CD4-positive, alpha-beta T cell treated with Interleukin-12 subunit alpha and Interleukin-12 subunit beta, for 1 hour (primary cell): ENCODE measurements at regions not wholly inside any gene's neighbourhood (a gene's known extent, or its start where the extent isn't known, plus 50 kb on each side); places are given as distances from the start of the nearest gene placed in this dataset.
"Not testable (repeated sequence)": the region's sequence is repeated elsewhere in the genome, so short reads cannot be mapped to it uniquely, and the experiment has no call there.

Experiments
- DNase-seq: peaks from one replicate; pipeline ENCODE4 v3.0.0-alpha.2; 2020

GRCh38 chr18:11454040-11454439 lies 155.4 kb upstream of the SLC35G4 start:
- DNase-seq = no peak

GRCh38 chr18:11444169-11444568 lies 165.2 kb upstream of the SLC35G4 start:
- DNase-seq = not testable (repeated sequence)

GRCh38 chr18:11437046-11437445 lies 172.3 kb upstream of the SLC35G4 start:
- no peak for DNase-seq

- no peak for DNase-seq
Measured at GRCh38 chr18:11432360-11432811, 177.0 kb upstream of the SLC35G4 start.

GRCh38 chr18:11429876-11430275 lies 179.5 kb upstream of the SLC35G4 start:
- DNase-seq = no peak

- no peak for DNase-seq
Measured at GRCh38 chr18:11425211-11425610, 184.2 kb upstream of the SLC35G4 start.

GRCh38 chr18:11419338-11419737 lies 190.1 kb upstream of the SLC35G4 start:
- DNase-seq = no peak

- no peak for DNase-seq
Measured at GRCh38 chr18:11412811-11413210, 196.6 kb upstream of the SLC35G4 start.

GRCh38 chr18:11411048-11411447 lies 198.3 kb upstream of the SLC35G4 start:
- DNase-seq = no peak

- no peak for DNase-seq
Measured at GRCh38 chr18:11408555-11409065, 200.8 kb upstream of the SLC35G4 start.

- no peak for DNase-seq
Measured at GRCh38 chr18:11407940-11408339, 201.5 kb upstream of the SLC35G4 start.

GRCh38 chr18:11405804-11406203 lies 203.6 kb upstream of the SLC35G4 start:
- no peak for DNase-seq

GRCh38 chr18:11400703-11401102 lies 208.7 kb upstream of the SLC35G4 start:
- DNase-seq = no peak

GRCh38 chr18:11398625-11399024 lies 210.8 kb upstream of the SLC35G4 start:
- no peak for DNase-seq

- DNase-seq = no peak
Measured at GRCh38 chr18:11392980-11393885, 216.2 kb upstream of the SLC35G4 start.

GRCh38 chr18:11392292-11392691 lies 217.1 kb upstream of the SLC35G4 start:
- no peak for DNase-seq

- DNase-seq = no peak
Measured at GRCh38 chr18:11391661-11392060, 217.7 kb upstream of the SLC35G4 start.

GRCh38 chr18:11388755-11389680 lies 220.4 kb upstream of the SLC35G4 start:
- no peak for DNase-seq

GRCh38 chr18:11387880-11388279 lies 221.5 kb upstream of the SLC35G4 start:
- peak; percentile 0 for DNase-seq

GRCh38 chr18:11383381-11383780 lies 226.0 kb upstream of the SLC35G4 start:
- DNase-seq = no peak

- DNase-seq = no peak
Measured at GRCh38 chr18:11380968-11381367, 228.4 kb upstream of the SLC35G4 start.

- DNase-seq = no peak
Measured at GRCh38 chr18:11379660-11380059, 229.7 kb upstream of the SLC35G4 start.
